GM18909 (cell line): ENCODE measurements at regions not wholly inside any gene's neighbourhood (a gene's known extent, or its start where the extent isn't known, plus 50 kb on each side); places are given as distances from the start of the nearest gene placed in this dataset.
"Not testable (repeated sequence)": the region's sequence is repeated elsewhere in the genome, so short reads cannot be mapped to it uniquely, and the experiment has no call there.

Experiments used
- ATAC-seq: cut with Tn5 transposase; IDR thresholded peaks from one replicate; pipeline ENCODE4 v1.9.1; 2021; ENCODE audit warnings: mild to moderate bottlenecking; ENCODE audit not compliant: unreplicated experiment, poor library complexity

DNA sequence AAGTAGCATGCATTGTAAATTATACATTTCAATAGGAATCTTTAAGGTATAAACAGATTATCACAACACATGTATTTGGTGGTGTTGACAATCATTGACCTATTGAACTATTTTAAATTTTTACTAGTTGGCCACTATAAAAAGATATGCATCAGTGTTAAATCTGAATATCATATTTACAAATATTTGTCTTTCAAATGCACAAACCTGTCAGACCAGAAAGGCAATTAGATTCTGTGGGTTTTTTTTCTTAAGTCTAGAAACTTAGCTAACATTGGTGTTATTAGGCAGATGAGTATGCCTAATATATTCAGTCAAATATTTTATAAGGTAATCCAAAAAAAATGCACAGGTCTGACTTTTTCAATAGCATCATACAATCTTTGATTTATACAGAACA is 241.4 kb upstream of the DGKB start:
- ATAC-seq: no peak

DNA sequence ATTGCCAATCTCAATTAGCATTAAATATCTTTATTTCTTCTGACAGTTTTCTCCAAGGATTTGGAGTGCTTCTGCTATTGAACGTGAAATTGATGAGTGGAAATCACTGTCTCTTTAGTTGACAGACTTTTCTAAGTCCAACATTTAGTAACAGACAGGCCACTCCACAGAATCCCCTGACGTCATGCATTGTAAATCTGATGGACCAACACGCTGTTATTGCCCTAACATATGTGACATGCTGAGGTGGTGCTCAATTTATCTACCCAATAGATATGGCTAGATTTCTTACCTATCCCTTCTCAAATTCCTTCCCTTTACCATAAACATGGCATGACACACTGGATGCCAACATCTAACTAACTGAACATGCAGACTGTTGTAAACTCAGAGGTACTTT is 240.6 kb upstream of the DGKB start:
- no peak for ATAC-seq

GRCh38 chr7:15140431-15140830 is 237.9 kb upstream of the DGKB start:
- ATAC-seq: no peak

- no peak for ATAC-seq
Observed at GRCh38 chr7:15131661-15132060, 229.1 kb upstream of the DGKB start.

DNA sequence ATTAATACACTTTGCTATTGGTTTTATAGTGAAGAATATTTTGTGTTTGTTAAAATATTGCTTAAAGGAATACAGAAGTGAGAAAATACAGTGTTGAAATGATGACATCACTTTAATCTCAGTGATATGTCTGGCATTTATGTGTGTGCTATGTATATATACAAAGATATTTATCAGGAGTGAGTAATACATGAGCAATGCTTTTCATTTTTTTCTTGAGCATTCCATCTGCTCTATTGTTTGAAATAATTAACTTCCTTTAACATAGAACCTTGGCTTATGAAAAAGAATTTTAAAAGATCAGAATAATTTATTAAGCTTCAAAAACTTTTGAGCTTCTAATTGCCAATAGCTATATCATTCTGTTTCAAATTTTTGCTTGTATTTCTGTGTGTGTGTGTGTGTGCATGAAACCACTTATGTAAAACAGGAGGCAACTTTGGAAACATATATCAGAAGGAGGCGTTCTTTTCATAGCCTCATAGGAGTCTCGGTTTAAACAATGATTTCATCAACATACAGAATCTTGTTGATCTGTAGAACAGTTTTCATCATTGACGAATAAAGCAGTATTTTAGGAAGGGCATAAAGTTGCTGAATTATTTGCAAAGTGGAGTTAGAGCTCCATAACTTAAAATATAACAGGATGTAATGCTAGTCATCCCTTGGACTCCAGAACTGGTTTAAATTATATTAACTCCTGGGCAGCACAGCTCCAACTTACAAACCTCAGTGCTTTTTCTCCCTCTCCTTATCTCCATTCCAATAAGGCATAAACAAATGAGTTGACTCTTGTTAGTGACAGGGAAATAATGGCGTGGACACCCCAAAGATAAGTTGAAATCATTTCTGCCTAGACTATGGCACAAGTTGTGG is 228.4 kb upstream of the DGKB start:
- no peak for ATAC-seq

DNA sequence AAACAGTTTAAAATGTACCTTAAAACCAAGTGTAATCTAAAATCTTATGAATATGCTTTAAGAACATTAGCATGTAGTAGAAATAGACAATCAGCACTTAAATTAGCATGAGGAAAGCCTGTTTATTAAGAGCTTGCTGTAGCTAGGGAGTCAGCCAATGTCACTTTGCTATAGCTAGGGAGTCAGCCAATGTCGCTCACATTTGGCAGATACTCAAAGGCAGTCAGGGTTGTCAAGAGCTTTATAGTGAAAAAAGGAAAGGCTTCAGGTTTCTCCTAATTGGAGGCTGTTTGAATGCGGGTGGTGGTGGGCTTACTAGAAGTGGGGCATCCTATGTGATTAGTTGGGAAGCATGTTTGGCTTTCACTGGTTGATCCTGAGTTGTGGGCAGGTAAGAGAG is 226.2 kb upstream of the DGKB start:
- no peak for ATAC-seq

- ATAC-seq: not testable (repeated sequence)
Observed at GRCh38 chr7:15126653-15127052, 224.1 kb upstream of the DGKB start.

GRCh38 chr7:15123901-15124300 is 221.3 kb upstream of the DGKB start:
- no peak for ATAC-seq

DNA sequence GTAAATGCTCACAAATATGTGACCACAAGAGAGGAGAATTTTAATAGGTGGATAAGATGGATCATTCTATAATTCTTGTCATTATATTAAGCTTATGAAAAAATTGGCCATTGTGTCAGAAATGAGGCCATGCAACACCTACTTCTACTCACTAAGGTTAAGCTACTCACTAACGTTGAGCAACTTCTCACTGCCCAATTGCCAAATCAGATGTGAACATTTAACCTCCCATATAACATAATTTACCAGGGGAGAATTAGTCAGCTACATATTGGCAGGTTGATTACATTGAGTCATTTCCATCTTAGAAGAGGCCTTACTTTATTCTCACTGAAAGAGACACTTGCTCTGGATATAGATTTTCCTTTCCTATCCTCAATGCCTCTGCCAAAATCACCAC is 211.2 kb upstream of the DGKB start:
- ATAC-seq: no peak

- no peak for ATAC-seq
Observed at GRCh38 chr7:15105711-15106110, 203.2 kb upstream of the DGKB start.

GRCh38 chr7:15104411-15105092 is 202.0 kb upstream of the DGKB start:
- no peak for ATAC-seq

DNA sequence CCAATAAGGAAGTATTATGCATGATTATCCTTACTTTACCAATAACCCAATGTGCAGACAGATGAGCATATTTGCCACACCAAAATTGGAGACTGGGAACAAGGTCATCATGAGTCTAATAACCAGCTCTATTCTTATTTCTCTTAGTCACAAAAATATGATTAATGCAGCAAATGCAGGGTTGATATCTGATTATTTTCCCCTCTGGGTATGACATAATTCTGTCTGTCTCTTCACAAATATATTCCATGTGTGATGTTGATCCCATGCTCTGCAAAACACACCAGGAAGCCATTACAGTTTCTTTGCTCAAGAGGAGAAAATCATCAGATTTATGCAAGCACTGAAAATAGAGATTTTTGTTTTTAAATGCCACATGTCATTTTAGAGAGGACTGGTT is 196.5 kb upstream of the DGKB start:
- no peak for ATAC-seq

DNA sequence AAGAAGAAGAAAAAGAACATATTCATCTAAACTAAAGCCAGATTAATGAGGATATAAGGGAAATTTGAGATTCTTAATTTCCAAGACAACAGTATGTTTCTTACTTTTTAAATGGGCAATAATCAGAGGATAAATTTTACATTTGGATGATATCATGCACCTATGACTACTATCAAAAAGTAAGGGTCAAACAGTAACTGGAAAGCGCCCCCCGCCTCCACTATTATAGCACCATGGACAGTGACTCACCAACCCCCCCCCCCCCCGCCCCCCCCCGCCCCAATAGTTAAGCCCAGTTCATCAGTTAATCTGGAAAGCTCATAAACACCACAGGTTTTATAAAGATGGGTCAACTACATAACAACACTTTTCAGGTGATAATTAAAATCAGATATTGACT is 194.3 kb upstream of the DGKB start:
- no peak for ATAC-seq

- no peak for ATAC-seq
Observed at GRCh38 chr7:15094989-15095388, 192.4 kb upstream of the DGKB start.

DNA sequence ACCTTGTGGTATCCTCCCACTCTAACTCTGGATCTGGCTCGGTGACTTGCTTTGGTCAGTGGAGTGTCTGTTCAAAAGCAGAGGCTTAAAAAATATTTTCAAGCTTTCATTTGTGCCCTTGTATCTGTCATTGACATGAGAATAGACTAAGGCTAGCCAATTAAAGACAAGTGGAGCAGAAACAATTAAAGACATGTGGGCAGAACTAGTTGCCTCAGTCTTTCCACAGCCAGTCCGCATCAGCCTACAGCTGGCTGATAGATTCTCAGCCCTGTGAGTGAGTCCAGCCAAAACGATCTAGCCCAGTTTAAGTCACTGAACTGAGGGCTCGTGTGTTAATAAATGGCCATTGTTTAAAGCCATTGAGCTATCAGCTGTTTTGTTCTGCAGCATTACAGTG is 185.2 kb upstream of the DGKB start:
- no peak for ATAC-seq

GRCh38 chr7:15086862-15087261 is 184.3 kb upstream of the DGKB start:
- no peak for ATAC-seq

DNA sequence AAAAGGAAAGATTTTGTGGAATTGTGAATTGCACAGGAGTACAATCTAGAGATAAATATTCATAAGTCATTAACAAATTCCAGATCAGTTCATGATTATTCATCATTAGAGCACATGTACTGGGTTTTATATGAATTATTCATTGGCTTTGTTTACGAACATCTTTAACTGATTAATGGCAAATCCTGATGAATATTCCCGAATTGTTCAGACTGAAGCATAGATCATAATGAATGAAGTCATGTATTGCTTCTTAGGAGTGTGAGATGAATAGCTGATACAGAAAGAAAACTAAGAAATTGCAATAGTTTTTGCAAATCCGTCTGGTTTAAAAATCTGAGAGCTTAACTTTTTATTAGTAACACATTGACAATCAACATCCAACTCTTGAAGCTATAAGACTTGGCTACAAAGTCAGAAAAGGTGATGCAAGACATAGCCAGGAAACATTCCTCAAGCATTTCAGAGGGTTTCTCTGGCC is 183.6 kb upstream of the DGKB start:
- ATAC-seq: no peak

DNA sequence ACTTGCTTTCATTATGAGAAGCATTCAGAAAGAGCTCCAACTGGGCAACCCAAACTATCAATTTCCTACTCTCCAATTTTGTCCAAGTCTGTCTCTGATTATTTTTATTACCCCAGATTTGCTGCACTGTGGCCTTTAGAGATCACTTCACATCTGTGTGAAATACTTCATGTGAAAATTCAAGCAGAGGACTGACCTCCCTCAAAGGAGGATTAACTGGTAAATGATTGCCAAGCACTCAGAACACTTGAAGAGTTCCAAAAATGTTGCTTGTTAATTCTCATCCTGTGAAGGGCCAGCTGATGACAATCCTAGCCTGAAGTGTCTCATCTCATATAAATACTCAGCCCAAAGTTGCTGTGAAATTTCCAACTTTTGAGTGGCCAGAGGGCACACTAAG is 182.8 kb upstream of the DGKB start:
- ATAC-seq: no peak

DNA sequence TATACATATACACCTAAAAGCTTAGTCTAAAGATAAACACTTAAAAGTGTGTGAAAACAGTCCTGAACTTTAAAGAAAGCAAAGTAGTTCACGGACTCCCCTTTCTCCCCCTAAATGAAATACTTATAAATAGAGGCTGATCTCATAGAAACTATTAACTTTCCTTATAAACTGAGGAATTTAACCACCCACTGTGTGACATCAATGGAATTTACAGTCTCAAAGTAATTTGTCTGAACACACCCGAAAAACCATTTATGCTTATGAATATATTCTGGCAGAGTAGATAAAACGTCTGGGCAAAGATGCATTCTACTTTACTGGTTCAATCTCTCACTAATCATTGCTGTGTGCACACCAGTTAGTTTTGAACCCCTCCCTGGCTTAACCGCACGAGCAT is 181.8 kb upstream of the DGKB start:
- no peak for ATAC-seq

DNA sequence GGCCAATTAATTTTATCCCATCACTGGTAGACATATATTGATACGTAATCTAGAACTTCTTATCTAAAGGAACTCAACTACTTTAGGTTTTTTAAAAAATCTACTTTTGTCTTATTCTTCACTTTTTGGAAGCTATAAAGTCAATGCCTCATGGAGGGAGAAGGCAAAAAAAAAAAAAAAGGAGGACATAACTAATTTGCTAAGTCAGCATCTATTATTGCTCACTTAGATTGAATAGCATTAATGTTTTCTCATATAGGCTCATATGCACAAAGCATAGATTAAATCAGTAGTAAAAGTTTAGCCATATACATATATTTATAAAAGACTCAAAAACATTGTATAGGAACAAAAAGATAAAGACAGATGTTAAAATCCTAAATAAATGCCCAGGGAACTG is 179.3 kb upstream of the DGKB start:
- ATAC-seq: no peak

GRCh38 chr7:15073301-15073700 is 170.8 kb upstream of the DGKB start:
- no peak for ATAC-seq

GRCh38 chr7:15068324-15068723 is 165.8 kb upstream of the DGKB start:
- no peak for ATAC-seq
